Liver (tissue), 7 donors: ENCODE measurements at regions not wholly inside any gene's neighbourhood (a gene's known extent, or its start where the extent isn't known, plus 50 kb on each side); places are given as distances from the start of the nearest gene placed in this dataset.
A peak's percentile ranks its signal among the peaks of the same experiment; 100 is the strongest.
"Not testable (repeated sequence)": the region's sequence is repeated elsewhere in the genome, so short reads cannot be mapped to it uniquely, and the experiment has no call there.

Experiments used
- DNase-seq: peaks from one replicate; pipeline ENCODE4 v3.0.0-alpha.2; 2017; ENCODE audit warnings: low spot score
- H3K27ac ChIP-seq, 2 donors: one replicate each; pipeline ENCODE4 v1.7.0; 2013; ENCODE audit warnings: inconsistent platforms in 2 of 2, low read length in 2 of 2, control low read depth in 1 of 2, low read depth in 1 of 2, mild to moderate bottlenecking in 1 of 2
- H3K27me3 ChIP-seq, 4 donors: one replicate each; pipeline versions ENCODE4 v1.6.1 to v1.7.0; 2013; ENCODE audit warnings: low read length in 3 of 4, inconsistent platforms in 1 of 4, mild to moderate bottlenecking in 1 of 4, moderate library complexity in 1 of 4; ENCODE audit not compliant: control insufficient read depth in 4 of 4, insufficient read depth in 4 of 4
- H3K36me3 ChIP-seq, 4 donors: one replicate each; pipeline versions ENCODE4 v1.6.1 to v1.7.0; 2013; ENCODE audit warnings: low read length in 3 of 4, mild to moderate bottlenecking in 3 of 4, low read depth in 1 of 4, moderate library complexity in 1 of 4; ENCODE audit not compliant: control insufficient read depth in 4 of 4, insufficient read depth in 3 of 4
- H3K4me1 ChIP-seq, 4 donors: one replicate each; pipeline versions ENCODE4 v1.6.1 to v1.7.0; 2013; ENCODE audit warnings: low read length in 3 of 4, mild to moderate bottlenecking in 3 of 4, moderate library complexity in 1 of 4; ENCODE audit not compliant: control insufficient read depth in 4 of 4, insufficient read depth in 4 of 4
- H3K4me3 ChIP-seq, 3 donors: one replicate each; pipeline versions ENCODE4 v1.6.1 to v1.7.0; 2013; ENCODE audit warnings: low read length in 3 of 3, control low read depth in 1 of 3, low read depth in 1 of 3, mild to moderate bottlenecking in 1 of 3
- H3K9ac ChIP-seq, 2 donors: one replicate each; pipeline ENCODE4 v1.7.0; 2013; ENCODE audit warnings: low read length in 2 of 2, mild to moderate bottlenecking in 2 of 2, moderate library complexity in 2 of 2, control low read depth in 1 of 2, low read depth in 1 of 2
- H3K9me3 ChIP-seq, 4 donors: one replicate each; pipeline versions ENCODE4 v1.6.1 to v1.7.0; 2013; ENCODE audit warnings: low read length in 3 of 4; ENCODE audit not compliant: control insufficient read depth in 4 of 4
- RXRA ChIP-seq, 2 donors: IDR thresholded peaks; 2 replicates each; pipeline ENCODE4 v1.6.1; 2017 to 2018; ENCODE audit warnings: antibody characterized with exemption in 2 of 2, mild to moderate bottlenecking in 1 of 2
- WGBS: extraction: QIAGEN DNeasy Blood & Tissue Kit; methylation state at CpG from one replicate; pipeline ENCODE4 v1.1.7; 2013; 5-methylcytosine and 5-hydroxymethylcytosine counted together
- donor health status: healthy.
- donor health status: healthy.
- donor health status: healthy.
- donor health status: healthy.

DNA sequence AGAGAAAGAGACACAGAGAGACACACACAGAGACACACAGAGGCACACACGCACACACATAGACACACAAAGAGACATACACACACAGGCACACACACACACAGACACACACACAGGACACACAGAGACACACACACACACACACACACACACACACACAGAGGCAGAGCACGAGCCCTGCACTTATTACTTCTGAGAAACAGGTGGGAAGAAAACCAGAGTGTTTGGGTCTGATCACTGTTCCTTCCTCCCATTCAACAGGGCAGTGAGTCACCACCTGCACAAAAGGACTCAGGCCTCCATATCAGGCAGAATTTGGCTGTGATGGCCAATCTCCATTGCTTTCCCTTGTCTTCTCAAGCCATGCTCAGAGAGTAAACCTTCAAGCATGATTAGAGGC, 285.0 kb downstream of the ANAPC1 start:
- WGBS = 84% methylated on average over 2 of the region's 2 CpGs
- not testable (repeated sequence) for H3K4me1 ChIP-seq, H3K27me3 ChIP-seq, H3K9me3 ChIP-seq, DNase-seq, H3K27ac ChIP-seq, H3K9ac ChIP-seq, H3K36me3 ChIP-seq, H3K4me3 ChIP-seq

GRCh38 chr2:111602259-111602658, 281.7 kb downstream of the ANAPC1 start:
- not testable (repeated sequence) for H3K9ac ChIP-seq, H3K4me1 ChIP-seq, H3K27ac ChIP-seq, H3K27me3 ChIP-seq, H3K36me3 ChIP-seq, H3K4me3 ChIP-seq, H3K9me3 ChIP-seq, DNase-seq
- TF ChIP-seq RXRA (IDR thresholded peaks at IDR 0.05) = peak in 1 of 2 donors; percentile 11
- WGBS = 53% methylated on average over 7 of the region's 7 CpGs

GRCh38 chr2:111605798-111606197, 278.2 kb downstream of the ANAPC1 start:
- H3K27me3 ChIP-seq, H3K36me3 ChIP-seq, DNase-seq, H3K27ac ChIP-seq, H3K4me1 ChIP-seq, H3K9me3 ChIP-seq, H3K4me3 ChIP-seq, H3K9ac ChIP-seq: not testable (repeated sequence)
- WGBS = 98% methylated on average over 8 of the region's 11 CpGs

DNA sequence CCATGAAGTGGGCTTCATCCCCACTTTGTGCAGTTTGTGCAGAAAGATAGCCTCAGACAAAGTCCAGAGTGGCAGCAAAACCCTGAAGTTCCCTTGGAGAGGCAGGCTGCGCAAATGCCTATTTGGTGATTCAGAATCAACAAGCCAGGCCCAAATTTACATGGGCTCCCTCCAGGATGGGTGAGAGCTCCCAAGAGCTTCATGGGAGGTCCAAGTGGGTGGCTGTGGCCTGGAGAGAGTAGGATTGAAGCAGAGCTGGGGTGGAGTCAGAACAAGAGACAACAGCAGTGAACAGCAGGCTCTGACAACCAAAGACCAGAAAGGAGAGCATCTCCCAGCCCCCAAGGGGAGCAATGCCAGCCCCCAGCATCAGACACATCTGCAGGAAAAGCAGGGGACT, 277.4 kb downstream of the ANAPC1 start:
- DNase-seq, H3K9ac ChIP-seq, H3K9me3 ChIP-seq, H3K4me3 ChIP-seq, H3K4me1 ChIP-seq, H3K36me3 ChIP-seq, H3K27ac ChIP-seq, H3K27me3 ChIP-seq: not testable (repeated sequence)
- WGBS = no CpG with 5 or more reads among the region's 1 CpG

- not testable (repeated sequence) for DNase-seq, H3K4me1 ChIP-seq, H3K9ac ChIP-seq, H3K36me3 ChIP-seq, H3K4me3 ChIP-seq, H3K27ac ChIP-seq, H3K9me3 ChIP-seq, H3K27me3 ChIP-seq
- 93% methylated on average over 3 of the region's 5 CpGs for WGBS
Measured at GRCh38 chr2:111609146-111609844, 274.7 kb downstream of the ANAPC1 start.

- H3K9ac ChIP-seq, H3K9me3 ChIP-seq: not testable (repeated sequence)
- 88% methylated on average over 2 of the region's 2 CpGs for WGBS
Measured at GRCh38 chr2:111610035-111610434, 274.0 kb downstream of the ANAPC1 start.

More at GRCh38 chr2:111610035-111610434, 274.0 kb downstream of the ANAPC1 start:
- H3K36me3 ChIP-seq, H3K4me3 ChIP-seq, DNase-seq, H3K27me3 ChIP-seq, H3K4me1 ChIP-seq, H3K27ac ChIP-seq: not testable (repeated sequence)
